SK-N-SH (cell line): ENCODE measurements at regions not wholly inside any gene's neighbourhood (a gene's known extent, or its start where the extent isn't known, plus 50 kb on each side); places are given as distances from the start of the nearest gene placed in this dataset.

Source experiments
- CTCF ChIA-PET: fragments of 300-600, 350-600 bp; formaldehyde crosslinking; extraction: SDS; loops from one replicate; lab custom pipeline; 2021; lab: Yijun Ruan, JAX
- POLR2A ChIA-PET: fragments of 350-600 bp; sonication (Branson Sonifier 250); formaldehyde crosslinking; extraction: SDS; loops from one replicate; lab custom pipeline; 2020; ENCODE audit warnings: antibody characterized with exemption, inconsistent platforms; lab: Yijun Ruan, JAX
- DNase-seq: peaks from one replicate; pipeline ENCODE4 v3.0.0; 2012
- H2AFZ ChIP-seq: fragments of 200-600 bp; sonication (generic); 2 replicates; pipeline ENCODE4 v1.8.1; 2016; ENCODE audit warnings: antibody characterized with exemption, mild to moderate bottlenecking, low read depth
- H3F3A ChIP-seq: fragments of 200-600 bp; sonication (generic); replicated peaks from 2 replicates; pipeline ENCODE3; 2016; ENCODE audit warnings: antibody characterized with exemption, mild to moderate bottlenecking; ENCODE audit not compliant: insufficient read depth
- H3K27ac ChIP-seq, 2 experiments: fragments of 200-500 bp in 1 of 2; fragments of 200-600 bp in 1 of 2; sonication (Bioruptor generic) in 1 of 2; sonication (generic), shearing (Covaris generic) in 1 of 2; 2 replicates each; pipeline versions ENCODE4 v1.5.1 to v1.6.1; 2014 to 2016; ENCODE audit warnings: low read depth in 2 of 2, inconsistent platforms in 1 of 2, low read length in 1 of 2, mild to moderate bottlenecking in 1 of 2, mixed read lengths in 1 of 2
- H3K27me3 ChIP-seq: fragments of 200-600 bp; sonication (generic), shearing (Covaris generic); 2 replicates; pipeline ENCODE4 v1.6.1; 2016; ENCODE audit warnings: mixed run types; ENCODE audit not compliant: insufficient read depth
- H3K36me3 ChIP-seq, 2 experiments: fragments of 200-500 bp in 1 of 2; fragments of 200-600 bp in 1 of 2; sonication (Bioruptor generic) in 1 of 2; sonication (generic) in 1 of 2; replicated peaks in 1 of 2; 2 replicates each; pipeline versions ENCODE3 to v1.5.1; 2014 to 2016; ENCODE audit warnings: low read length in 1 of 2, mild to moderate bottlenecking in 1 of 2; ENCODE audit not compliant: insufficient read depth in 2 of 2, control insufficient read depth in 1 of 2
- H3K4me1 ChIP-seq, 2 experiments: fragments of 200-500 bp in 1 of 2; fragments of 200-600 bp in 1 of 2; sonication (Bioruptor generic) in 1 of 2; sonication (generic), shearing (Covaris generic) in 1 of 2; 2 replicates each; pipeline versions ENCODE4 v1.5.1 to v1.6.1; 2014 to 2016; ENCODE audit warnings: low read depth in 1 of 2, low read length in 1 of 2, mixed run types in 1 of 2; ENCODE audit not compliant: insufficient read depth in 2 of 2, control insufficient read depth in 1 of 2
- H3K4me2 ChIP-seq: fragments of 200-600 bp; sonication (generic), shearing (Covaris generic); 2 replicates; pipeline ENCODE4 v1.6.1; 2017; ENCODE audit warnings: mixed run types
- H3K4me3 ChIP-seq, 2 experiments: fragments of 200-500 bp in 1 of 2; fragments of 200-600 bp in 1 of 2; sonication (Bioruptor generic) in 1 of 2; sonication (generic), shearing (Covaris generic) in 1 of 2; 2 replicates each; pipeline versions ENCODE4 v1.5.1 to v1.8.1; 2014 to 2016; ENCODE audit warnings: low read depth in 2 of 2, inconsistent platforms in 1 of 2, low read length in 1 of 2, mild to moderate bottlenecking in 1 of 2, mixed read lengths in 1 of 2, moderate library complexity in 1 of 2
- H3K79me2 ChIP-seq: fragments of 200-600 bp; sonication (generic); 2 replicates; pipeline ENCODE4 v1.8.1; 2017; ENCODE audit warnings: mild to moderate bottlenecking; ENCODE audit not compliant: insufficient read depth
- H3K9ac ChIP-seq: fragments of 200-600 bp; sonication (generic); 2 replicates; pipeline ENCODE4 v1.6.1; 2017; ENCODE audit warnings: mixed run types
- H3K9me2 ChIP-seq: fragments of 200-600 bp; sonication (generic); 2 replicates; pipeline ENCODE4 v1.6.1; 2017; ENCODE audit warnings: mixed run types
- H3K9me3 ChIP-seq: fragments of 200-600 bp; sonication (generic); 2 replicates; pipeline ENCODE4 v1.6.1; 2017; ENCODE audit warnings: mixed run types, mild to moderate bottlenecking, moderate library complexity
- H4K20me1 ChIP-seq: fragments of 200-600 bp; sonication (generic); 2 replicates; pipeline ENCODE4 v1.6.1; 2017; ENCODE audit warnings: mild to moderate bottlenecking, mixed run types; ENCODE audit not compliant: insufficient read depth
- CHD2 ChIP-seq: fragments of 150-350 bp; IDR thresholded peaks from 2 replicates; pipeline ENCODE4 v1.6.1; 2018; ENCODE audit warnings: low read length; ENCODE audit not compliant: partially characterized antibody
- CTCF ChIP-seq: fragments of 200-600 bp; sonication (generic); IDR thresholded peaks from 2 replicates; pipeline ENCODE4 v1.6.1; 2017; ENCODE audit warnings: antibody characterized with exemption, mild to moderate bottlenecking, moderate library complexity
- EP300 ChIP-seq, 2 experiments: IDR thresholded peaks; 2 replicates each; pipeline versions ENCODE4 v1.4.0 to v1.6.1; 2012; ENCODE audit warnings: borderline replicate concordance in 1 of 2, low read depth in 1 of 2, low read length in 1 of 2
- FOXJ3 ChIP-seq: sonication (generic); formaldehyde crosslinking; IDR thresholded peaks from 2 replicates; pipeline ENCODE4 v1.5.1; 2020; ENCODE audit warnings: mild to moderate bottlenecking, missing genetic modification reagents
- GABPA ChIP-seq: IDR thresholded peaks from 2 replicates; pipeline ENCODE4 v1.4.0; 2012; ENCODE audit warnings: low read depth, mild to moderate bottlenecking
- GATA2 ChIP-seq: sonication (generic); formaldehyde crosslinking; IDR thresholded peaks from 2 replicates; pipeline ENCODE4 v1.5.0; 2020; ENCODE audit warnings: mild to moderate bottlenecking, missing genetic modification reagents
- MXI1 ChIP-seq: IDR thresholded peaks from 2 replicates; pipeline ENCODE4 v1.6.1; 2012; ENCODE audit warnings: mild to moderate bottlenecking, low read depth, low read length, improper control_type of control experiment
- RAD21 ChIP-seq: IDR thresholded peaks from 2 replicates; pipeline ENCODE4 v1.6.1; 2012; ENCODE audit warnings: mild to moderate bottlenecking, low read length
- RFX5 ChIP-seq: IDR thresholded peaks from 2 replicates; pipeline ENCODE4 v1.6.1; 2012; ENCODE audit warnings: mild to moderate bottlenecking, improper control_type of control experiment, low read length
- RXRA ChIP-seq: IDR thresholded peaks from 2 replicates; pipeline ENCODE4 v1.4.0; 2012; ENCODE audit warnings: low read depth, mild to moderate bottlenecking, borderline replicate concordance
- SMC3 ChIP-seq: IDR thresholded peaks from 2 replicates; pipeline ENCODE4 v1.6.1; 2012; ENCODE audit warnings: low read depth, low read length, improper control_type of control experiment
- USF1 ChIP-seq: IDR thresholded peaks from 2 replicates; pipeline ENCODE4 v1.4.0; 2012; ENCODE audit warnings: low read depth, borderline replicate concordance
- WGBS: methylation state at CpG from one replicate; pipeline ENCODE4 v1.1.6; 2017; ENCODE audit warnings: low lambda C conversion rate; 5-methylcytosine and 5-hydroxymethylcytosine counted together
- TF ChIP-seq, protein P1 (sequence below): IDR thresholded peaks from 2 replicates; pipeline ENCODE4 v1.6.1; 2012; ENCODE audit warnings: mild to moderate bottlenecking, low read depth, low read length, moderate library complexity

DNA sequence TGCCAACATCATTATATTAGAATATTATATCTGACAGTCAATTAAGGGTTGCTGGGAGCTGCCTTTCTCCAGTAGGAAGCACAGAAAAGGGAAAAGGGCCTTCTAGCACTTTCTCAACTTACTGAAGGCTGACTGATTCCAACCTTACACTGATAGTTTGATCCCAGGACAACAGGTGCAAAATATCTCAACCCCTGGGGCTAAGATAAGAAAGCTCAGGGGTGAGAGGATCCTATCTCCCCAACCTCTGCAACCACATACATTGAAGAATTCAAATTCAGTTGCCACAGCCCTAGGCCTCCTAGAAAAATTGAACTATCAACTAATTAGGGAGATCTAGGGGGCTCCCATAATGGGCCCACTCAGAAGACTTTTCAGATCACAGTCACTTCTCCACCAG is 179.1 kb upstream of the GPRIN3 start (continued):
- TF ChIP-seq, protein P1, sequence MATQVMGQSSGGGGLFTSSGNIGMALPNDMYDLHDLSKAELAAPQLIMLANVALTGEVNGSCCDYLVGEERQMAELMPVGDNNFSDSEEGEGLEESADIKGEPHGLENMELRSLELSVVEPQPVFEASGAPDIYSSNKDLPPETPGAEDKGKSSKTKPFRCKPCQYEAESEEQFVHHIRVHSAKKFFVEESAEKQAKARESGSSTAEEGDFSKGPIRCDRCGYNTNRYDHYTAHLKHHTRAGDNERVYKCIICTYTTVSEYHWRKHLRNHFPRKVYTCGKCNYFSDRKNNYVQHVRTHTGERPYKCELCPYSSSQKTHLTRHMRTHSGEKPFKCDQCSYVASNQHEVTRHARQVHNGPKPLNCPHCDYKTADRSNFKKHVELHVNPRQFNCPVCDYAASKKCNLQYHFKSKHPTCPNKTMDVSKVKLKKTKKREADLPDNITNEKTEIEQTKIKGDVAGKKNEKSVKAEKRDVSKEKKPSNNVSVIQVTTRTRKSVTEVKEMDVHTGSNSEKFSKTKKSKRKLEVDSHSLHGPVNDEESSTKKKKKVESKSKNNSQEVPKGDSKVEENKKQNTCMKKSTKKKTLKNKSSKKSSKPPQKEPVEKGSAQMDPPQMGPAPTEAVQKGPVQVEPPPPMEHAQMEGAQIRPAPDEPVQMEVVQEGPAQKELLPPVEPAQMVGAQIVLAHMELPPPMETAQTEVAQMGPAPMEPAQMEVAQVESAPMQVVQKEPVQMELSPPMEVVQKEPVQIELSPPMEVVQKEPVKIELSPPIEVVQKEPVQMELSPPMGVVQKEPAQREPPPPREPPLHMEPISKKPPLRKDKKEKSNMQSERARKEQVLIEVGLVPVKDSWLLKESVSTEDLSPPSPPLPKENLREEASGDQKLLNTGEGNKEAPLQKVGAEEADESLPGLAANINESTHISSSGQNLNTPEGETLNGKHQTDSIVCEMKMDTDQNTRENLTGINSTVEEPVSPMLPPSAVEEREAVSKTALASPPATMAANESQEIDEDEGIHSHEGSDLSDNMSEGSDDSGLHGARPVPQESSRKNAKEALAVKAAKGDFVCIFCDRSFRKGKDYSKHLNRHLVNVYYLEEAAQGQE: no peak
- no peak for TF ChIP-seq CTCF
- TF ChIP-seq GABPA: no peak
- no peak for TF ChIP-seq EP300 (IDR thresholded peaks at IDR 0.05; ENCODE audit: borderline replicate concordance in 1 of 2, low read depth in 1 of 2, low read length in 1 of 2)
- no peak for TF ChIP-seq GATA2 (CRISPR knock-in tag)

GRCh38 chr4:89486042-89486441 is 178.4 kb upstream of the GPRIN3 start:
- TF ChIP-seq USF1: no peak
- TF ChIP-seq RAD21: peak; percentile 67
- TF ChIP-seq CHD2: no peak
- no peak for TF ChIP-seq RXRA
- TF ChIP-seq SMC3: 0 out of 2 replicates have a peak, but pooled peaks have one; percentile 10
- TF ChIP-seq MXI1: no peak
- no peak for TF ChIP-seq RFX5
- no peak for TF ChIP-seq FOXJ3 (CRISPR knock-in tag)
- no peak for TF ChIP-seq GABPA
- TF ChIP-seq CTCF: peak; percentile 37
- Histone ChIP-seq H3K4me1 (no peaks in the 10 kb centered on the region; a peak in 1 of 4 replicates), H3K9me2 (no peaks in the 10 kb centered on the region), H3K36me3 (no peaks in the 10 kb centered on the region), H3F3A (peaks cover 6% of the 10 kb centered on the region), H3K4me3 (no peak overlapping the region), H2AFZ (no peak overlapping the region), H3K9ac (no peak overlapping the region), H3K9me3 (no peaks in the 10 kb centered on the region), H3K4me2 (no peak overlapping the region), H3K79me2 (no peaks in the 10 kb centered on the region), H4K20me1 (no peaks in the 10 kb centered on the region), H3K27me3 (no peaks in the 10 kb centered on the region), H3K27ac (no peak overlapping the region)
- WGBS: 22% methylated on average over 3 of the region's 3 CpGs
- ChIA-PET CTCF (interaction anchor here (0.6 to 2.3 kb wide), 15 partner anchors 8 to 574 kb away, joined by 3 to 10 read pairs (median 4); no protein-coding TSS in a partner anchor), POLR2A (no interaction called here)
- DNase-seq: peak; percentile 22
